ACC112 (cell line): ENCODE measurements at regions not wholly inside any gene's neighbourhood (a gene's known extent, or its start where the extent isn't known, plus 50 kb on each side); places are given as distances from the start of the nearest gene placed in this dataset.

Source experiments
- H2AFZ ChIP-seq: fragments of 200-600 bp; sonication (generic); one replicate; pipeline ENCODE4 v1.6.0; 2017; ENCODE audit warnings: antibody characterized with exemption, low read length; ENCODE audit not compliant: unreplicated experiment
- H3K27ac ChIP-seq: fragments of 200-600 bp; sonication (generic); 2 replicates; pipeline ENCODE4 v1.5.1; 2014; ENCODE audit warnings: low read depth, mild to moderate bottlenecking, antibody characterized with exemption, low read length, moderate library complexity
- H3K27me3 ChIP-seq: fragments of 200-600 bp; sonication (generic); 2 replicates; pipeline ENCODE4 v1.6.1; 2014; ENCODE audit warnings: mild to moderate bottlenecking, antibody characterized with exemption, low read length, moderate library complexity, mixed read lengths; ENCODE audit not compliant: insufficient read depth
- H3K36me3 ChIP-seq: fragments of 200-600 bp; sonication (generic); 2 replicates; pipeline ENCODE4 v1.6.1; 2016; ENCODE audit warnings: mild to moderate bottlenecking, antibody characterized with exemption, low read length, moderate library complexity, mixed read lengths; ENCODE audit not compliant: insufficient read depth
- H3K4me1 ChIP-seq: fragments of 200-600 bp; sonication (generic); one replicate; pipeline ENCODE4 v1.6.1; 2016; ENCODE audit warnings: low read length, mixed read lengths; ENCODE audit not compliant: insufficient read depth, unreplicated experiment, control insufficient read depth
- H3K4me3 ChIP-seq: fragments of 200-600 bp; sonication (generic); 2 replicates; pipeline ENCODE4 v1.5.1; 2014; ENCODE audit warnings: mild to moderate bottlenecking, low read depth, low read length
- H3K79me2 ChIP-seq: fragments of 200-600 bp; sonication (generic); one replicate; pipeline ENCODE4 v1.6.0; 2016; ENCODE audit warnings: low read length; ENCODE audit not compliant: control insufficient read depth, unreplicated experiment, insufficient read depth

GRCh38 chr1:36536727-36537126, 54.0 kb upstream of the CSF3R start:
- H2AFZ ChIP-seq = no peak overlapping the region
- no peaks in the 10 kb centered on the region for H3K79me2 ChIP-seq
- no peaks in the 10 kb centered on the region for H3K4me1 ChIP-seq
- H3K4me3 ChIP-seq = no peak overlapping the region
- peaks cover 80% of the 10 kb centered on the region for H3K27me3 ChIP-seq
- H3K36me3 ChIP-seq = no peaks in the 10 kb centered on the region
- no peak overlapping the region for H3K27ac ChIP-seq

DNA sequence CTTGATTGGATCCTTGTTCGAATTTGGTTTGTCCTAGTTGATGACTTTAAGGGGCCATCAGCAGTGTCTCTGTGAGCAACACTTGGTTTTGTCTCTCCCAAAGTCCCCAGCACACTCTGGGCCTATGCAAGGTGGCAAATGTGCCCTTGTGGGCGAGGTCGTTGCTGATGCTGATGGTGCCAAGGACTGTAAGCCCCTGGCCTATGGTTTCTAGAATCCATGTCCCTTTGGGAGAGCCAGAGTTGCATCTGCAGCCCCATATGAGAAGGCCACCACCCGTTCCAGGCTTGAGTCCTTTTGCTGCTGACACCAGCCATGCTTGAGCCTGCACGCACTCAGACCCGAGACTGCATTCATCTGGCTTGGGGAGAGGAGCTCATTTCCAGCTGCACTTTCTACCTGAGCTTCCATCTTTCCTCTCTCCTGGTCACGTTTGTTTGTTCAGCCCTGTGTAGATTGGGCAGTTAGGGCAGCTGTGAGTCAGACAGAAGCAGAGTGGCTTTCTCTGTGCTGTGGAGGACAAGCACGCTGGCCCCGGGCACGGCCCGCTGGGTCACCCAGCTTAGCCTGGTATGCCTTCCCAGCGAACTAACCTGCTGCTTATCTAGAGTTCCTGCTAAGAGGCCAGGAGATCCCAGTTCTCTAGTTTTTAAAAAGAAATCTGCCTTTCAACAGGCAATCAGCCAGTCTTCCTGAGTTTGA, 52.1 kb upstream of the CSF3R start:
- H3K79me2 ChIP-seq = no peaks in the 10 kb centered on the region
- H3K27me3 ChIP-seq = peaks cover 74% of the 10 kb centered on the region
- no peak overlapping the region for H2AFZ ChIP-seq
- no peaks in the 10 kb centered on the region for H3K36me3 ChIP-seq
- no peak overlapping the region for H3K4me3 ChIP-seq
- no peak overlapping the region for H3K27ac ChIP-seq
- no peaks in the 10 kb centered on the region for H3K4me1 ChIP-seq

DNA sequence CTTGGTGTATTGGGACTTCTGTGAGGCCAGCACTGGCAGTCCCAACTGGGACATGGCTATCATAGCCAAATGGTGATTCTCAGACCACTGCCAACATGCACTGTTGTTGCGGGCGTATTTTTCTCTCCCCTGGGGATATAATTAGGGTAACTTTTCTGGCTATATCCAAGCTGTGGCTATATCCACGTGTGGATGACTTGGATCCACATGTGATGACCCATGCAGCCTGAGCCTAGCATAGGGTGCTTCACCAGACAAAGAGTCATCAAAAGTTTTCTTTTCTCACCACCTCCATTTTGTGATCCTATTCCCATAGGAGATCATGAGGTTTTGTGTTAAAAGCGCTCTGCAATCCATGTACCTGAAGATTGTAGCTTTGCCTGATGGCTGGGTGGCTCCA, 51.2 kb upstream of the CSF3R start:
- Histone ChIP-seq H3K4me1 (no peaks in the 10 kb centered on the region), H3K79me2 (no peaks in the 10 kb centered on the region), H3K36me3 (no peaks in the 10 kb centered on the region), H3K27me3 (peaks cover 66% of the 10 kb centered on the region), H3K4me3 (no peak overlapping the region), H2AFZ (no peak overlapping the region), H3K27ac (no peak overlapping the region)

- no peak overlapping the region for H2AFZ ChIP-seq
- peaks cover 66% of the 10 kb centered on the region for H3K27me3 ChIP-seq
- H3K79me2 ChIP-seq = no peaks in the 10 kb centered on the region
- H3K27ac ChIP-seq = no peak overlapping the region
- no peaks in the 10 kb centered on the region for H3K36me3 ChIP-seq
- no peaks in the 10 kb centered on the region for H3K4me1 ChIP-seq
- no peak overlapping the region for H3K4me3 ChIP-seq
Measured at GRCh38 chr1:36532810-36533401, 50.2 kb upstream of the CSF3R start.
